ENCODE measurements at regions not wholly inside any gene's neighbourhood (a gene's known extent, or its start where the extent isn't known, plus 50 kb on each side); places are given as distances from the start of the nearest gene placed in this dataset.

- no peaks in the 10 kb centered on the region for H3K9me2 ChIP-seq
- H3F3A ChIP-seq (replicated peaks; ENCODE audit: insufficient read depth) = no peaks in the 10 kb centered on the region
- H3K9me3 ChIP-seq = 0 out of 2 replicates have a peak, but pooled peaks cover 6% of the 10 kb centered on the region
- no peak overlapping the region for H3K4me3 ChIP-seq (ENCODE audit: low read depth in 2 of 2, low read length in 1 of 2)
- CTCF ChIA-PET = interaction anchor here (1.4 to 4.3 kb wide), 2 partner anchors 23 to 28 kb away, joined by 3 to 27 read pairs; no protein-coding TSS in a partner anchor
- no peak overlapping the region for H3K4me2 ChIP-seq
- H2AFZ ChIP-seq (ENCODE audit: low read depth) = no peak overlapping the region
- H3K79me2 ChIP-seq (ENCODE audit: insufficient read depth) = no peaks in the 10 kb centered on the region
- H4K20me1 ChIP-seq (ENCODE audit: insufficient read depth) = no peaks in the 10 kb centered on the region
- POLR2A ChIA-PET = no interaction called here
- no peaks in the 10 kb centered on the region for H3K27me3 ChIP-seq (ENCODE audit: insufficient read depth)
- TF ChIP-seq TAF1 (IDR thresholded peaks at IDR 0.05; ENCODE audit: borderline replicate concordance, low read depth, low read length) (no peak), MEF2A (IDR thresholded peaks at IDR 0.05; ENCODE audit: borderline replicate concordance, low read depth) (no peak), RFX5 (IDR thresholded peaks at IDR 0.05; ENCODE audit: low read length) (no peak), NRF1 (IDR thresholded peaks at IDR 0.05; ENCODE audit: low read depth, low read length) (no peak), RCOR1 (IDR thresholded peaks at IDR 0.05; ENCODE audit: low read length) (no peak), MXI1 (IDR thresholded peaks at IDR 0.05; ENCODE audit: low read depth, low read length) (no peak), EP300 (IDR thresholded peaks at IDR 0.05; ENCODE audit: borderline replicate concordance in 1 of 2, low read depth in 1 of 2, low read length in 1 of 2) (no peak)
- H3K4me1 ChIP-seq (ENCODE audit: control insufficient read depth in 1 of 2, insufficient read depth in 2 of 2, low read depth in 1 of 2, low read length in 1 of 2) = no peaks in the 10 kb centered on the region
- WGBS (ENCODE audit: low lambda C conversion rate) = 48% methylated on average over 3 of the region's 3 CpGs
- no peak overlapping the region for H3K27ac ChIP-seq (ENCODE audit: low read depth in 2 of 2, low read length in 1 of 2)
- H3K36me3 ChIP-seq (replicated peaks in 1 of 2; ENCODE audit: control insufficient read depth in 1 of 2, insufficient read depth in 2 of 2, low read length in 1 of 2) = no peaks in the 10 kb centered on the region
- no peak for DNase-seq
- H3K9ac ChIP-seq = no peak overlapping the region
Measured at GRCh38 chr2:71951718-71952404, 195.8 kb downstream of the CYP26B1 start.

GRCh38 chr2:71951083-71951468, 196.6 kb downstream of the CYP26B1 start:
- H3K4me2 ChIP-seq = peak overlapping the region; percentile 37; the same call in 1 of the 2 replicates
- WGBS (ENCODE audit: low lambda C conversion rate) = 21% methylated on average over 2 of the region's 2 CpGs
- POLR2A ChIA-PET = no interaction called here

More at GRCh38 chr2:71951083-71951468, 196.6 kb downstream of the CYP26B1 start:
- H4K20me1 ChIP-seq (ENCODE audit: insufficient read depth) = no peaks in the 10 kb centered on the region
- DNase-seq = no peak
- H3K27me3 ChIP-seq (ENCODE audit: insufficient read depth) = no peaks in the 10 kb centered on the region
- no peak overlapping the region for H3K4me3 ChIP-seq (ENCODE audit: low read depth in 2 of 2, low read length in 1 of 2)
- H2AFZ ChIP-seq (ENCODE audit: low read depth) = no peak overlapping the region
- no peaks in the 10 kb centered on the region for H3K9me2 ChIP-seq
- no peaks in the 10 kb centered on the region for H3K4me1 ChIP-seq (ENCODE audit: control insufficient read depth in 1 of 2, insufficient read depth in 2 of 2, low read depth in 1 of 2, low read length in 1 of 2)
- H3K9me3 ChIP-seq = 0 out of 2 replicates have a peak, but pooled peaks cover 6% of the 10 kb centered on the region
- no peak overlapping the region for H3K27ac ChIP-seq (ENCODE audit: low read depth in 2 of 2, low read length in 1 of 2)
- H3K9ac ChIP-seq = no peak overlapping the region
- H3F3A ChIP-seq (replicated peaks; ENCODE audit: insufficient read depth) = no peaks in the 10 kb centered on the region
- H3K79me2 ChIP-seq (ENCODE audit: insufficient read depth) = no peaks in the 10 kb centered on the region
- TF ChIP-seq POLR2AphosphoS5 (IDR thresholded peaks at IDR 0.05; ENCODE audit: low read depth, low read length) (no peak), ZBTB33 (IDR thresholded peaks at IDR 0.05; ENCODE audit: borderline replicate concordance, low read depth) (no peak), MAX (IDR thresholded peaks at IDR 0.05; ENCODE audit: low read depth) (no peak), CHD2 (IDR thresholded peaks at IDR 0.05; ENCODE audit: low read length, partially characterized antibody) (no peak), MEF2A (IDR thresholded peaks at IDR 0.05; ENCODE audit: borderline replicate concordance, low read depth) (no peak), RAD21 (IDR thresholded peaks at IDR 0.05; ENCODE audit: low read length) (no peak), MXI1 (IDR thresholded peaks at IDR 0.05; ENCODE audit: low read depth, low read length) (no peak), USF1 (IDR thresholded peaks at IDR 0.05; ENCODE audit: borderline replicate concordance, low read depth) (no peak), RCOR1 (IDR thresholded peaks at IDR 0.05; ENCODE audit: low read length) (no peak)
- TF ChIP-seq, protein P1, sequence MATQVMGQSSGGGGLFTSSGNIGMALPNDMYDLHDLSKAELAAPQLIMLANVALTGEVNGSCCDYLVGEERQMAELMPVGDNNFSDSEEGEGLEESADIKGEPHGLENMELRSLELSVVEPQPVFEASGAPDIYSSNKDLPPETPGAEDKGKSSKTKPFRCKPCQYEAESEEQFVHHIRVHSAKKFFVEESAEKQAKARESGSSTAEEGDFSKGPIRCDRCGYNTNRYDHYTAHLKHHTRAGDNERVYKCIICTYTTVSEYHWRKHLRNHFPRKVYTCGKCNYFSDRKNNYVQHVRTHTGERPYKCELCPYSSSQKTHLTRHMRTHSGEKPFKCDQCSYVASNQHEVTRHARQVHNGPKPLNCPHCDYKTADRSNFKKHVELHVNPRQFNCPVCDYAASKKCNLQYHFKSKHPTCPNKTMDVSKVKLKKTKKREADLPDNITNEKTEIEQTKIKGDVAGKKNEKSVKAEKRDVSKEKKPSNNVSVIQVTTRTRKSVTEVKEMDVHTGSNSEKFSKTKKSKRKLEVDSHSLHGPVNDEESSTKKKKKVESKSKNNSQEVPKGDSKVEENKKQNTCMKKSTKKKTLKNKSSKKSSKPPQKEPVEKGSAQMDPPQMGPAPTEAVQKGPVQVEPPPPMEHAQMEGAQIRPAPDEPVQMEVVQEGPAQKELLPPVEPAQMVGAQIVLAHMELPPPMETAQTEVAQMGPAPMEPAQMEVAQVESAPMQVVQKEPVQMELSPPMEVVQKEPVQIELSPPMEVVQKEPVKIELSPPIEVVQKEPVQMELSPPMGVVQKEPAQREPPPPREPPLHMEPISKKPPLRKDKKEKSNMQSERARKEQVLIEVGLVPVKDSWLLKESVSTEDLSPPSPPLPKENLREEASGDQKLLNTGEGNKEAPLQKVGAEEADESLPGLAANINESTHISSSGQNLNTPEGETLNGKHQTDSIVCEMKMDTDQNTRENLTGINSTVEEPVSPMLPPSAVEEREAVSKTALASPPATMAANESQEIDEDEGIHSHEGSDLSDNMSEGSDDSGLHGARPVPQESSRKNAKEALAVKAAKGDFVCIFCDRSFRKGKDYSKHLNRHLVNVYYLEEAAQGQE (IDR thresholded peaks at IDR 0.05; ENCODE audit: low read depth, low read length) = no peak
- CTCF ChIA-PET = interaction anchor here (0.6 to 4.3 kb wide), 4 partner anchors 24 to 679 kb away, joined by 3 to 27 read pairs (median 3); no protein-coding TSS in a partner anchor
- no peaks in the 10 kb centered on the region for H3K36me3 ChIP-seq (replicated peaks in 1 of 2; ENCODE audit: control insufficient read depth in 1 of 2, insufficient read depth in 2 of 2, low read length in 1 of 2)

All from SK-N-SH (cell line).